ENCODE measurements at regions not wholly inside any gene's neighbourhood (a gene's known extent, or its start where the extent isn't known, plus 50 kb on each side); places are given as distances from the start of the nearest gene placed in this dataset.

- TF ChIP-seq CTCF (conservative IDR thresholded peaks at IDR 0.05) = no peak
- no peak for TF ChIP-seq ZFX (IDR thresholded peaks at IDR 0.05)
These were observed 65.3 kb upstream of the RAP2B start for GRCh38 chr3:153096731-153097131.

Data from C4-2B (cell line).